Transverse colon (tissue), 4 donors: ENCODE measurements at regions not wholly inside any gene's neighbourhood (a gene's known extent, or its start where the extent isn't known, plus 50 kb on each side); places are given as distances from the start of the nearest gene placed in this dataset.
"Not testable (repeated sequence)": the region's sequence is repeated elsewhere in the genome, so short reads cannot be mapped to it uniquely, and the experiment has no call there.

Experiments used
- DNase-seq: peaks from one replicate; pipeline ENCODE4 v3.0.0-alpha.2; 2019
- H3K27ac ChIP-seq, 4 donors: fragments of 200-600 bp; sonication (generic); 2 replicates each; pipeline ENCODE4 v1.5.1; 2016 to 2018; ENCODE audit warnings: inconsistent platforms in 4 of 4
- H3K27me3 ChIP-seq: fragments of 200-600 bp; sonication (generic); 2 replicates; pipeline ENCODE4 v1.5.1; 2017; ENCODE audit warnings: inconsistent platforms
- H3K36me3 ChIP-seq, 4 donors: fragments of 200-600 bp; sonication (generic); 2 replicates each; pipeline ENCODE4 v1.5.1; 2017 to 2019; ENCODE audit warnings: inconsistent platforms in 4 of 4
- H3K4me1 ChIP-seq, 4 donors: fragments of 200-600 bp; sonication (generic); 2 replicates each; pipeline ENCODE4 v1.5.1; 2017 to 2020; ENCODE audit warnings: inconsistent platforms in 4 of 4
- H3K4me3 ChIP-seq, 4 donors: fragments of 200-600 bp; sonication (generic); 1 replicate in 1 of 4; 2 replicates in 3 of 4; pipeline versions ENCODE4 v1.5.1 to v1.6.1; 2017 to 2019; ENCODE audit warnings: inconsistent platforms in 4 of 4
- H3K9me3 ChIP-seq, 2 donors: fragments of 200-600 bp; sonication (generic); 2 replicates each; pipeline ENCODE4 v1.5.1; 2017 to 2019; ENCODE audit warnings: inconsistent platforms in 2 of 2
- EP300 ChIP-seq: sonication (generic); formaldehyde crosslinking; IDR thresholded peaks from one replicate; pipeline ENCODE4 v1.6.1; 2017; ENCODE audit warnings: antibody characterized with exemption, low read depth
- POLR2A ChIP-seq: fragments of 450-650 bp; IDR thresholded peaks from one replicate; pipeline ENCODE4 v1.6.1; 2016; ENCODE audit warnings: antibody characterized with exemption, mild to moderate bottlenecking, moderate library complexity
- POLR2AphosphoS5 ChIP-seq, 3 donors: sonication (generic); formaldehyde crosslinking; IDR thresholded peaks; one replicate each; pipeline ENCODE4 v1.6.1; 2016; ENCODE audit warnings: antibody characterized with exemption in 3 of 3
- WGBS, 2 donors: methylation state at CpG; one replicate each; pipeline ENCODE4 v1.1.5; 2018; ENCODE audit warnings: low coverage in 1 of 2; 5-methylcytosine and 5-hydroxymethylcytosine counted together
- in situ Hi-C, 4 donors: fragments of 200-750 bp; cut with MboI; loops; one replicate each; pipeline versions ENCODE4 v1.15.0 to v1.15.1; 2017; ENCODE audit warnings: low sequenced_read_pairs in 3 of 4, low pct_ligation_motif_present in 1 of 4, low pct_unique_long_range_greater_than_20kb in 1 of 4
- intact Hi-C: fragments of 100-400 bp; cut with DNase I; formaldehyde crosslinking; loops from one replicate; pipeline ENCODE4 v1.15.1; 2023; ENCODE audit warnings: low total_unique reads
- TF ChIP-seq, protein P1 (sequence below), 5 experiments: fragments of 200-600 bp in 3 of 5; fragments of 450-650 bp in 2 of 5; sonication (generic) in 3 of 5; IDR thresholded peaks; 1 replicate in 2 of 5; 2 replicates in 3 of 5; pipeline ENCODE4 v1.5.1; 2016 to 2017; ENCODE audit warnings: antibody characterized with exemption in 5 of 5, inconsistent platforms in 3 of 5, mild to moderate bottlenecking in 2 of 5, moderate library complexity in 1 of 5

GRCh38 chr20:29871816-29872215, 1385.6 kb upstream of the DEFB115 start:
- H3K27me3 ChIP-seq, H3K9me3 ChIP-seq, H3K27ac ChIP-seq, DNase-seq, intact Hi-C loops, in situ Hi-C loops, H3K4me1 ChIP-seq, H3K4me3 ChIP-seq, H3K36me3 ChIP-seq: not testable (repeated sequence)
- 61 to 86% methylated on average over 1 to 2 of the region's 2 CpGs for WGBS, 2 donors

GRCh38 chr20:29873946-29874345, 1383.5 kb upstream of the DEFB115 start:
- intact Hi-C loops: no loop called here
- WGBS, 2 donors: 65 to 85% methylated on average over 12 to 28 of the region's 28 CpGs
- peaks cover 0 to 13% of the 10 kb centered on the region in 2 donors for H3K9me3 ChIP-seq
- no peaks in the 10 kb centered on the region for H3K36me3 ChIP-seq
- in situ Hi-C loops: no loop called here
- no peaks in the 10 kb centered on the region for H3K27me3 ChIP-seq
- H3K27ac ChIP-seq: no peak overlapping the region
- TF ChIP-seq EP300 (no peak), POLR2A (no peak), POLR2AphosphoS5 (IDR thresholded peaks at IDR 0.05) (no peak)
- TF ChIP-seq, protein P1, sequence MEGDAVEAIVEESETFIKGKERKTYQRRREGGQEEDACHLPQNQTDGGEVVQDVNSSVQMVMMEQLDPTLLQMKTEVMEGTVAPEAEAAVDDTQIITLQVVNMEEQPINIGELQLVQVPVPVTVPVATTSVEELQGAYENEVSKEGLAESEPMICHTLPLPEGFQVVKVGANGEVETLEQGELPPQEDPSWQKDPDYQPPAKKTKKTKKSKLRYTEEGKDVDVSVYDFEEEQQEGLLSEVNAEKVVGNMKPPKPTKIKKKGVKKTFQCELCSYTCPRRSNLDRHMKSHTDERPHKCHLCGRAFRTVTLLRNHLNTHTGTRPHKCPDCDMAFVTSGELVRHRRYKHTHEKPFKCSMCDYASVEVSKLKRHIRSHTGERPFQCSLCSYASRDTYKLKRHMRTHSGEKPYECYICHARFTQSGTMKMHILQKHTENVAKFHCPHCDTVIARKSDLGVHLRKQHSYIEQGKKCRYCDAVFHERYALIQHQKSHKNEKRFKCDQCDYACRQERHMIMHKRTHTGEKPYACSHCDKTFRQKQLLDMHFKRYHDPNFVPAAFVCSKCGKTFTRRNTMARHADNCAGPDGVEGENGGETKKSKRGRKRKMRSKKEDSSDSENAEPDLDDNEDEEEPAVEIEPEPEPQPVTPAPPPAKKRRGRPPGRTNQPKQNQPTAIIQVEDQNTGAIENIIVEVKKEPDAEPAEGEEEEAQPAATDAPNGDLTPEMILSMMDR (IDR thresholded peaks at IDR 0.05): no peak
- peak; percentile 29 for DNase-seq
- no peaks in the 10 kb centered on the region for H3K4me1 ChIP-seq
- no peak overlapping the region for H3K4me3 ChIP-seq

- intact Hi-C loops: no loop called here
- DNase-seq: no peak
- Histone ChIP-seq H3K9me3 (peaks cover 0 to 18% of the 10 kb centered on the region in 2 donors), H3K4me3 (no peak overlapping the region), H3K27me3 (no peaks in the 10 kb centered on the region), H3K27ac (no peak overlapping the region), H3K36me3 (no peaks in the 10 kb centered on the region), H3K4me1 (no peaks in the 10 kb centered on the region)
- 80 to 82% methylated on average over 17 to 25 of the region's 25 CpGs for WGBS, 2 donors
- in situ Hi-C loops: loop anchor here in 1 of 4 donors (25.0 kb wide), 1 partner anchor 612 kb away; no protein-coding TSS in a partner anchor
- TF ChIP-seq, protein P1 (IDR thresholded peaks at IDR 0.05): no peak
- TF ChIP-seq POLR2AphosphoS5 (IDR thresholded peaks at IDR 0.05) (no peak), EP300 (no peak), POLR2A (no peak)
These were observed 1382.8 kb upstream of the DEFB115 start for GRCh38 chr20:29874476-29875202.

DNA sequence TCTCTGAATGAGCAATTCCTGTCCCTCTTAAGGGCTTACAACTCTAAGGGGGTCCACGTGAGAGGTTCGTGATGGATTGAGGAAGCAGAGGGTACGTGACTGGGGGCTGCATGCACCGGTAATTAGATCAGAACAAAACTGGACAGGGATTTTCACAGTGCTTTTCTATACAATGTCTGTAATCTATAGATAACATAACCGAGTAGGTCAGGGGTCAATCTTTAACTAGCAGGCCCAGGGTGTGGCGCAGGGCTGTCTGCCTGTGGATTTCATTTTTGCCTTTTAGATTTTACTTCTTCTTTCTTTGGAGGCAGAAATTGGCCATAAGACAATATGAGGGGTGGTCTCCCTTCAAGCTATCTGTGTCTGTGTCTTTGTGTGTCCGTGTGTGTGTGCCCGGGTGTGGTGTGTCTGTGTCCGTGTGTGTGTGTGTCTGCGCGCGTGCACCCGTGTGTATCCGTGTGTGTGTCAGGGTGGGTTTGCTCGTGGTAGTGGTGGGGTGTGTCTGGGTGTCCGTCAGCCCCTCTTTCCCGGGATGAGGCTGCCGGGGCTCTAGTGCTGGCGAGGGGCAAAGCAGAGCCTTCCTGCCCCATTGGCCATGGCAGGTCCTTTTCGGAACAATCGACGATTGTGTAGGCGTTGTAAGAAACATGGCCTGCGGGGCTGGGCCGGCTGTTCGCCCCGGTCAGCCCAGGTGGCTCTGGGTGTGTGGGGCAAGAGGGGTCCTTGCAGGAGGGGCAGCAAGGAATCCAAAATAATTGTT, 1382.0 kb upstream of the DEFB115 start:
- in situ Hi-C loops: loop anchor here in 1 of 4 donors (25.0 kb wide), 1 partner anchor 613 kb away; no protein-coding TSS in a partner anchor
- H3K27ac ChIP-seq, H3K4me1 ChIP-seq, H3K27me3 ChIP-seq, H3K36me3 ChIP-seq, H3K4me3 ChIP-seq, DNase-seq, intact Hi-C loops: not testable (repeated sequence)
- peaks cover 0 to 20% of the 10 kb centered on the region in 2 donors for H3K9me3 ChIP-seq
- WGBS, 2 donors: 81 to 85% methylated on average over 12 to 26 of the region's 27 CpGs

GRCh38 chr20:29876084-29876910, 1381.2 kb upstream of the DEFB115 start:
- WGBS, 2 donors: 86 to 89% methylated on average over 9 to 32 of the region's 41 CpGs
- H3K27ac ChIP-seq, DNase-seq, H3K4me3 ChIP-seq, H3K4me1 ChIP-seq, H3K36me3 ChIP-seq, H3K27me3 ChIP-seq, intact Hi-C loops: not testable (repeated sequence)
- in situ Hi-C loops: loop anchor here in 1 of 4 donors (25.0 kb wide), 1 partner anchor 614 kb away; no protein-coding TSS in a partner anchor
- peaks cover 0 to 20% of the 10 kb centered on the region in 2 donors for H3K9me3 ChIP-seq
